HepG2 (cell line): ENCODE measurements at regions not wholly inside any gene's neighbourhood (a gene's known extent, or its start where the extent isn't known, plus 50 kb on each side); places are given as distances from the start of the nearest gene placed in this dataset.
A peak's percentile ranks its signal among the peaks of the same experiment; 100 is the strongest.

Experiments used
- ATAC-seq: fragments of 200-7000 bp; cut with Tn5 transposase; 3 replicates; pipeline ENCODE4 v1.9.1; 2020; ENCODE audit warnings: mild to moderate bottlenecking, moderate library complexity
- BruUV-seq: library from RNA; stranded (reverse); fragments of 400-500 nt; replicated peaks from 2 replicates; lab custom pipeline; 2021; lab: Mats Ljungman, UMichigan
- CTCF ChIA-PET: fragments of 300-600 bp; formaldehyde crosslinking; extraction: SDS; loops from one replicate; lab custom pipeline; 2021; ENCODE audit warnings: low total read pairs, inconsistent platforms, low intra/inter-chr PET ratio; lab: Yijun Ruan, JAX
- POLR2A ChIA-PET: fragments of 350-600 bp; sonication (Branson Sonifier 250); formaldehyde crosslinking; loops from one replicate; lab custom pipeline; 2020; ENCODE audit warnings: antibody characterized with exemption, inconsistent platforms; lab: Yijun Ruan, JAX
- DNase-seq: peaks from one replicate; pipeline ENCODE4 v3.0.0-alpha.2; 2015; ENCODE audit warnings: low spot score
- FAIRE-seq: peaks from 3 replicates; lab custom pipeline; 2011; peaks lifted over from hg19 to GRCh38; lab: Jason Lieb, UNC
- H2AFZ ChIP-seq: one replicate; pipeline ENCODE4 v1.6.1; 2011; ENCODE audit warnings: low read length, inconsistent platforms
- H3K27ac ChIP-seq: fragments of 300-600 bp; 3 replicates; pipeline ENCODE4 v1.8.0; 2011; ENCODE audit warnings: mixed run types, mild to moderate bottlenecking, mixed read lengths, low read length, inconsistent platforms; ENCODE audit not compliant: insufficient read depth; ENCODE audit errors: extremely low read length
- H3K27me3 ChIP-seq, 2 experiments: fragments of 200-600 bp in 1 of 2; 2 replicates in 1 of 2; 3 replicates in 1 of 2; pipeline versions ENCODE4 v1.6.0 to v1.8.0; 2011; ENCODE audit warnings: low read length in 2 of 2, mild to moderate bottlenecking in 2 of 2, moderate library complexity in 2 of 2, inconsistent platforms in 1 of 2; ENCODE audit not compliant: insufficient read depth in 2 of 2, control insufficient read depth in 1 of 2
- H3K36me3 ChIP-seq, 2 experiments: fragments of 200-600 bp in 1 of 2; replicated peaks in 1 of 2; 2 replicates in 1 of 2; 3 replicates in 1 of 2; pipeline versions ENCODE4 v1.5.1 to v1.8.0; 2011; ENCODE audit warnings: low read length in 2 of 2, inconsistent platforms in 1 of 2; ENCODE audit not compliant: insufficient read depth in 2 of 2, control insufficient read depth in 1 of 2
- H3K4me1 ChIP-seq: 2 replicates; pipeline ENCODE4 v1.5.1; 2012; ENCODE audit warnings: low read length, inconsistent platforms; ENCODE audit not compliant: insufficient read depth
- H3K4me2 ChIP-seq: 2 replicates; pipeline ENCODE4 v1.6.0; 2011; ENCODE audit warnings: low read depth, low read length, inconsistent platforms
- H3K4me3 ChIP-seq, 3 experiments: fragments of 200-600 bp in 1 of 3; sonication (generic), shearing (Covaris generic) in 1 of 3; replicated peaks in 1 of 3; 2 replicates each; pipeline ENCODE4 v1.5.1; 2011 to 2016; ENCODE audit warnings: low read length in 3 of 3, inconsistent platforms in 2 of 3, low read depth in 2 of 3, mild to moderate bottlenecking in 2 of 3, control low read depth in 1 of 3, mixed read lengths in 1 of 3; ENCODE audit not compliant: insufficient read depth in 1 of 3
- H3K79me2 ChIP-seq: one replicate; pipeline ENCODE4 v1.6.1; 2011; ENCODE audit warnings: low read length, inconsistent platforms; ENCODE audit not compliant: insufficient read depth
- H3K9ac ChIP-seq: 2 replicates; pipeline ENCODE4 v1.6.0; 2011; ENCODE audit warnings: mild to moderate bottlenecking, low read depth, low read length, inconsistent platforms; ENCODE audit not compliant: insufficient read depth
- H3K9me3 ChIP-seq: 2 replicates; pipeline ENCODE4 v1.5.1; 2012; ENCODE audit warnings: mild to moderate bottlenecking, low read length
- H4K20me1 ChIP-seq: 2 replicates; pipeline ENCODE4 v1.6.0; 2011; ENCODE audit warnings: inconsistent platforms, mild to moderate bottlenecking, low read length, moderate library complexity; ENCODE audit not compliant: insufficient read depth
- CEBPG ChIP-seq: IDR thresholded peaks from 2 replicates; pipeline ENCODE4 v1.6.1; 2016
- ELF3 ChIP-seq: IDR thresholded peaks from 2 replicates; pipeline ENCODE4 v1.6.1; 2016; ENCODE audit warnings: missing genetic modification reagents, missing compliant biosample characterization
- EP300 ChIP-seq, 3 experiments: sonication (generic) in 1 of 3; formaldehyde crosslinking in 1 of 3; IDR thresholded peaks; 2 replicates each; pipeline versions ENCODE4 v1.5.1 to v1.6.1; 2011 to 2020; ENCODE audit warnings: low read depth in 2 of 3, low read length in 2 of 3, borderline replicate concordance in 1 of 3, improper control_type of control experiment in 1 of 3, mild to moderate bottlenecking in 1 of 3, missing genetic modification reagents in 1 of 3, moderate library complexity in 1 of 3
- MAFF ChIP-seq: IDR thresholded peaks from 2 replicates; pipeline ENCODE4 v1.6.1; 2011; ENCODE audit warnings: low read depth, low read length, improper control_type of control experiment
- MAFK ChIP-seq, 2 experiments: IDR thresholded peaks in 1 of 2; conservative IDR thresholded peaks in 1 of 2; 2 replicates each; pipeline ENCODE4 v1.6.1; 2011; ENCODE audit warnings: improper control_type of control experiment in 2 of 2, low read length in 2 of 2
- NFAT5 ChIP-seq: sonication (generic); formaldehyde crosslinking; IDR thresholded peaks from 2 replicates; pipeline ENCODE4 v1.4.0; 2020; ENCODE audit warnings: missing genetic modification reagents
- NR2F1 ChIP-seq, 2 experiments: fragments of 450-650 bp in 1 of 2; formaldehyde crosslinking in 1 of 2; IDR thresholded peaks; 2 replicates each; pipeline versions ENCODE4 v1.5.0 to v1.6.1; 2016 to 2020; ENCODE audit warnings: mild to moderate bottlenecking in 1 of 2, missing compliant biosample characterization in 1 of 2, missing genetic modification reagents in 1 of 2, moderate library complexity in 1 of 2
- POGZ ChIP-seq: sonication (generic); formaldehyde crosslinking; IDR thresholded peaks from 2 replicates; pipeline ENCODE4 v1.4.0; 2020; ENCODE audit warnings: mild to moderate bottlenecking, missing genetic modification reagents
- TEAD2 ChIP-seq: sonication (generic); formaldehyde crosslinking; IDR thresholded peaks from 2 replicates; pipeline ENCODE4 v1.9.0; 2021; ENCODE audit warnings: missing genetic modification reagents
- ZBTB38 ChIP-seq: sonication (generic); formaldehyde crosslinking; IDR thresholded peaks from 2 replicates; pipeline ENCODE4 v1.5.1; 2020; ENCODE audit warnings: mild to moderate bottlenecking, missing genetic modification reagents
- ZKSCAN8 ChIP-seq: IDR thresholded peaks from 2 replicates; pipeline ENCODE4 v1.6.1; 2016; ENCODE audit warnings: borderline replicate concordance, missing genetic modification reagents, missing compliant biosample characterization
- WGBS: methylation state at CpG from one replicate; pipeline ENCODE4 v1.1.6; 2017; ENCODE audit warnings: low lambda C conversion rate; 5-methylcytosine and 5-hydroxymethylcytosine counted together
- in situ Hi-C: cut with HindIII; loops from 2 replicates; pipeline ENCODE4 v1.10.0; 2017; ENCODE audit warnings: low pct_unique_long_range_greater_than_20kb; ENCODE audit not compliant: extremely low pct_ligation_motif_present
- intact Hi-C: fragments of 100-400 bp; cut with micrococcal nuclease; formaldehyde crosslinking; loops from one replicate; pipeline ENCODE4 v1.10.0; 2022; ENCODE audit not compliant: unreplicated experiment

GRCh38 chr2:62561586-62561985, 55.6 kb upstream of the TMEM17 start (continued):
- TF ChIP-seq NFAT5 (CRISPR knock-in tag) (no peak), NR2F1 (CRISPR knock-in tag; IDR thresholded peaks at IDR 0.05) (no peak), ZBTB38 (CRISPR knock-in tag) (no peak), POGZ (CRISPR knock-in tag) (0 out of 2 replicates have a peak, but pooled peaks have one; percentile 13), TEAD2 (no peak), CEBPG (CRISPR knock-in tag) (peak; percentile 75)

- H3K36me3 ChIP-seq: no peaks in the 10 kb centered on the region
- no peak overlapping the region for H2AFZ ChIP-seq
- no peak overlapping the region for H3K9ac ChIP-seq
- TF ChIP-seq MAFK (conservative IDR thresholded peaks at IDR 0.05 in 1 of 2, IDR thresholded peaks at IDR 0.05 in 1 of 2; ENCODE audit: low read length in 2 of 2) (peak; percentile 89 to 94), ELF3 (CRISPR knock-in tag) (no peak), EP300 (IDR thresholded peaks at IDR 0.05; ENCODE audit: low read depth in 2 of 2, low read length in 2 of 2) (0 out of 4 replicates have a peak, but pooled peaks of 1 of the 2 experiments have one; percentile 12), EP300 (CRISPR knock-in tag; IDR thresholded peaks at IDR 0.05; ENCODE audit: borderline replicate concordance) (no peak), ZKSCAN8 (no peak), MAFF (peak; percentile 88)
- H3K4me1 ChIP-seq: peaks cover 56% of the 10 kb centered on the region
- ATAC-seq: no peak
- H3K27me3 ChIP-seq: no peaks in the 10 kb centered on the region
- BruUV-seq: no TSS peak
- ChIA-PET CTCF (no interaction called here), POLR2A (interaction anchor here (1.9 to 5.5 kb wide), 2 partner anchors 10 to 19 kb away, joined by 7 to 25 read pairs; no protein-coding TSS in a partner anchor)
- H3K4me3 ChIP-seq: no peak overlapping the region
- no peak overlapping the region for H3K27ac ChIP-seq
- no peak for FAIRE-seq
- in situ Hi-C loops: no loop called here
- no peak for DNase-seq
- H4K20me1 ChIP-seq: no peaks in the 10 kb centered on the region
- 98% methylated on average over 2 of the region's 2 CpGs for WGBS
- no peaks in the 10 kb centered on the region for H3K9me3 ChIP-seq
- H3K4me2 ChIP-seq: no peak overlapping the region
- intact Hi-C loops: loop anchor here (1.0 kb wide), 1 partner anchor 27 kb away; no protein-coding TSS in a partner anchor
- H3K79me2 ChIP-seq: no peaks in the 10 kb centered on the region
These were observed 53.6 kb upstream of the TMEM17 start for GRCh38 chr2:62559582-62559981.
